ENCODE measurements at regions not wholly inside any gene's neighbourhood (a gene's known extent, or its start where the extent isn't known, plus 50 kb on each side); places are given as distances from the start of the nearest gene placed in this dataset.

GRCh38 chr12:85476756-85477155, 196.7 kb downstream of the ALX1 start:
- Histone ChIP-seq H3K9me3 (no peaks in the 10 kb centered on the region), H3K36me3 (no peaks in the 10 kb centered on the region), H3K27me3 (no peaks in the 10 kb centered on the region), H3K4me3 (no peak overlapping the region), H3K27ac (no peak overlapping the region), H3K4me1 (no peaks in the 10 kb centered on the region)
- DNase-seq, result no peak
- no peak for TF ChIP-seq CTCF (IDR thresholded peaks at IDR 0.05)
- no peak for TF ChIP-seq POLR2A (IDR thresholded peaks at IDR 0.05)
- intact Hi-C loops (cut with DNase I; ENCODE audit: low total_unique reads), result no loop called here

- H3K4me1 ChIP-seq, result no peaks in the 10 kb centered on the region
- no peaks in the 10 kb centered on the region for H3K9me3 ChIP-seq
- intact Hi-C loops (cut with DNase I; ENCODE audit: low total_unique reads), result no loop called here
- H3K4me3 ChIP-seq, result no peak overlapping the region
- TF ChIP-seq POLR2A (IDR thresholded peaks at IDR 0.05), result no peak
- no peak for TF ChIP-seq CTCF (IDR thresholded peaks at IDR 0.05)
- no peak overlapping the region for H3K27ac ChIP-seq
- no peak for DNase-seq
- H3K36me3 ChIP-seq, result no peaks in the 10 kb centered on the region
- H3K27me3 ChIP-seq, result no peaks in the 10 kb centered on the region
Measured at GRCh38 chr12:85484387-85484786, 204.4 kb downstream of the ALX1 start.

GRCh38 chr12:85489194-85489593, 209.2 kb downstream of the ALX1 start:
- Histone ChIP-seq H3K4me3 (no peak overlapping the region), H3K9me3 (no peaks in the 10 kb centered on the region), H3K4me1 (no peaks in the 10 kb centered on the region), H3K36me3 (no peaks in the 10 kb centered on the region), H3K27me3 (no peaks in the 10 kb centered on the region), H3K27ac (no peak overlapping the region)
- no peak for TF ChIP-seq CTCF (IDR thresholded peaks at IDR 0.05)
- no peak for TF ChIP-seq POLR2A (IDR thresholded peaks at IDR 0.05)
- intact Hi-C loops (cut with DNase I; ENCODE audit: low total_unique reads), result no loop called here
- DNase-seq, result no peak

GRCh38 chr12:85504164-85504563, 224.1 kb downstream of the ALX1 start:
- DNase-seq, result no peak
- Histone ChIP-seq H3K27me3 (no peaks in the 10 kb centered on the region), H3K27ac (no peak overlapping the region), H3K4me1 (no peaks in the 10 kb centered on the region), H3K4me3 (no peak overlapping the region), H3K9me3 (no peaks in the 10 kb centered on the region), H3K36me3 (no peaks in the 10 kb centered on the region)
- no peak for TF ChIP-seq POLR2A (IDR thresholded peaks at IDR 0.05)
- no peak for TF ChIP-seq CTCF (IDR thresholded peaks at IDR 0.05)
- intact Hi-C loops (cut with DNase I; ENCODE audit: low total_unique reads), result no loop called here

- Histone ChIP-seq H3K27ac (no peak overlapping the region), H3K4me3 (no peak overlapping the region), H3K4me1 (no peaks in the 10 kb centered on the region), H3K36me3 (no peaks in the 10 kb centered on the region), H3K9me3 (no peaks in the 10 kb centered on the region), H3K27me3 (no peaks in the 10 kb centered on the region)
- no peak for DNase-seq
- intact Hi-C loops (cut with DNase I; ENCODE audit: low total_unique reads), result no loop called here
- no peak for TF ChIP-seq POLR2A (IDR thresholded peaks at IDR 0.05)
- TF ChIP-seq CTCF (IDR thresholded peaks at IDR 0.05), result no peak
Measured at GRCh38 chr12:85504624-85505023, 224.6 kb downstream of the ALX1 start.
